Suprapubic skin (tissue), 4 donors: ENCODE measurements at regions not wholly inside any gene's neighbourhood (a gene's known extent, or its start where the extent isn't known, plus 50 kb on each side); places are given as distances from the start of the nearest gene placed in this dataset.

Source experiments
- DNase-seq, 2 donors: peaks; one replicate each; pipeline ENCODE4 v3.0.0-alpha.2; 2019; ENCODE audit warnings: low spot score in 2 of 2
- H3K27ac ChIP-seq: fragments of 200-600 bp; sonication (generic); one replicate; pipeline ENCODE4 v1.5.1; 2019
- H3K27me3 ChIP-seq: fragments of 200-600 bp; sonication (generic); one replicate; pipeline ENCODE4 v1.5.1; 2019
- H3K36me3 ChIP-seq: fragments of 200-600 bp; sonication (generic); one replicate; pipeline ENCODE4 v1.5.1; 2019
- H3K4me1 ChIP-seq: fragments of 200-600 bp; sonication (generic); one replicate; pipeline ENCODE4 v1.5.1; 2019
- H3K4me3 ChIP-seq: fragments of 200-600 bp; sonication (generic); one replicate; pipeline ENCODE4 v1.5.1; 2019; ENCODE audit warnings: mild to moderate bottlenecking
- H3K9me3 ChIP-seq: fragments of 200-600 bp; sonication (generic); one replicate; pipeline ENCODE4 v1.5.1; 2019
- CTCF ChIP-seq, 2 donors: fragments of 200-600 bp in 1 of 2; fragments of 450-650 bp in 1 of 2; sonication (generic) in 1 of 2; IDR thresholded peaks; one replicate each; pipeline ENCODE4 v1.5.1; 2016 to 2019; ENCODE audit warnings: antibody characterized with exemption in 2 of 2, mild to moderate bottlenecking in 1 of 2, moderate library complexity in 1 of 2
- EP300 ChIP-seq: sonication (generic); formaldehyde crosslinking; IDR thresholded peaks from one replicate; pipeline ENCODE4 v1.6.1; 2017; ENCODE audit warnings: antibody characterized with exemption
- POLR2A ChIP-seq, 2 donors: fragments of 450-650 bp; IDR thresholded peaks; one replicate each; pipeline ENCODE4 v1.6.1; 2017; ENCODE audit warnings: antibody characterized with exemption in 2 of 2, mild to moderate bottlenecking in 2 of 2, moderate library complexity in 2 of 2
- POLR2AphosphoS5 ChIP-seq, 3 donors: sonication (generic); formaldehyde crosslinking; IDR thresholded peaks; one replicate each; pipeline ENCODE4 v1.6.1; 2017; ENCODE audit warnings: antibody characterized with exemption in 3 of 3
- whole genome bisulfite sequencing: methylation state at CpG from one replicate; pipeline ENCODE4 v1.1.5; 2018; 5-methylcytosine and 5-hydroxymethylcytosine counted together

GRCh38 chr22:49687786-49688515 is 139.7 kb downstream of the BRD1 start:
- Histone ChIP-seq H3K27me3 (peaks cover 58% of the 10 kb centered on the region), H3K4me1 (no peaks in the 10 kb centered on the region), H3K27ac (no peak overlapping the region), H3K4me3 (no peak overlapping the region), H3K36me3 (no peaks in the 10 kb centered on the region), H3K9me3 (no peaks in the 10 kb centered on the region)
- WGBS, result 95% methylated on average over 8 of the region's 24 CpGs
- TF ChIP-seq CTCF (IDR thresholded peaks at IDR 0.05) (no peak), POLR2AphosphoS5 (IDR thresholded peaks at IDR 0.05) (no peak), POLR2A (IDR thresholded peaks at IDR 0.05) (no peak), EP300 (no peak)
- peak in 1 of 2 donors; percentile 72 for DNase-seq

- peaks cover 58% of the 10 kb centered on the region for H3K27me3 ChIP-seq
- no peaks in the 10 kb centered on the region for H3K4me1 ChIP-seq
- H3K27ac ChIP-seq, result no peak overlapping the region
- no peaks in the 10 kb centered on the region for H3K9me3 ChIP-seq
- DNase-seq, result no peak
- 56% methylated on average over 3 of the region's 3 CpGs for WGBS
- no peak overlapping the region for H3K4me3 ChIP-seq
- TF ChIP-seq EP300 (no peak), CTCF (IDR thresholded peaks at IDR 0.05) (no peak), POLR2AphosphoS5 (IDR thresholded peaks at IDR 0.05) (no peak)
- no peaks in the 10 kb centered on the region for H3K36me3 ChIP-seq
Measured at GRCh38 chr22:49687333-49687732, 140.3 kb downstream of the BRD1 start.

- H3K4me3 ChIP-seq, result no peak overlapping the region
- no peaks in the 10 kb centered on the region for H3K36me3 ChIP-seq
- no peak for TF ChIP-seq POLR2AphosphoS5 (IDR thresholded peaks at IDR 0.05)
- TF ChIP-seq CTCF (IDR thresholded peaks at IDR 0.05), result no peak
- TF ChIP-seq POLR2A (IDR thresholded peaks at IDR 0.05), result no peak
- TF ChIP-seq EP300, result no peak
- no peaks in the 10 kb centered on the region for H3K4me1 ChIP-seq
- H3K27me3 ChIP-seq, result peaks cover 58% of the 10 kb centered on the region
- DNase-seq, result peak in 1 of 2 donors; percentile 70
- H3K9me3 ChIP-seq, result no peaks in the 10 kb centered on the region
- no peak overlapping the region for H3K27ac ChIP-seq
- 87% methylated on average over 5 of the region's 22 CpGs for WGBS
Measured at GRCh38 chr22:49686495-49687219, 141.0 kb downstream of the BRD1 start.

DNA sequence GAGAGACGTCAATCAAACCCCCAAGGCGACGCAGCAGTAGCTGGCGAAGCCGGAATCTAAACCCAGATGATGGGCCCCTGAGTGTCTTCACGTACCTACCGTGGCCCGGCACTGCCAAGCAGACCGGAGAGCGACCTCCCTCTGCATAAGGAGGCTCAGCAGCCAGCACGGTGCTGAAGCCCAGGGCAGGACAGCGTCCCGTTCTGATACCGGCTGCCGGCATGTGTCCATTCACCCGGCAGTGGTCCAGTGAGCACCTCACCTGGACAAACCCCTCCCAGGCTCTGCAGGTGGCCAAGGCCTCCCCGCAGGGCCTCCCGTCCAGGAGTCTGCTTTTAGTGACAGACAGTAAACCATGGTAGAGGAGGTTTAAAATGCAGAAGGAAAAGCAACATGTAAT is 142.0 kb downstream of the BRD1 start:
- Histone ChIP-seq H3K27ac (no peak overlapping the region), H3K4me3 (no peak overlapping the region), H3K4me1 (no peaks in the 10 kb centered on the region), H3K36me3 (no peaks in the 10 kb centered on the region), H3K9me3 (no peaks in the 10 kb centered on the region), H3K27me3 (peaks cover 51% of the 10 kb centered on the region)
- TF ChIP-seq CTCF (IDR thresholded peaks at IDR 0.05), result no peak
- no peak for DNase-seq
- WGBS, result 82% methylated on average over 14 of the region's 18 CpGs

- H3K9me3 ChIP-seq, result no peaks in the 10 kb centered on the region
- H3K4me3 ChIP-seq, result no peak overlapping the region
- peaks cover 51% of the 10 kb centered on the region for H3K27me3 ChIP-seq
- no peak for TF ChIP-seq CTCF (IDR thresholded peaks at IDR 0.05)
- TF ChIP-seq POLR2AphosphoS5 (IDR thresholded peaks at IDR 0.05), result no peak
- no peak for TF ChIP-seq EP300
- TF ChIP-seq POLR2A (IDR thresholded peaks at IDR 0.05), result no peak
- no peaks in the 10 kb centered on the region for H3K36me3 ChIP-seq
- H3K27ac ChIP-seq, result no peak overlapping the region
- peak in 1 of 2 donors; percentile 63 for DNase-seq
- 82% methylated on average over 6 of the region's 9 CpGs for WGBS
- no peaks in the 10 kb centered on the region for H3K4me1 ChIP-seq
Measured at GRCh38 chr22:49685116-49685515, 142.6 kb downstream of the BRD1 start.
